Endothelial cell of umbilical vein (primary cell): ENCODE measurements at regions not wholly inside any gene's neighbourhood (a gene's known extent, or its start where the extent isn't known, plus 50 kb on each side); places are given as distances from the start of the nearest gene placed in this dataset.

Experiments used
- BruUV-seq: library from RNA; stranded (reverse); fragments of 400-500 nt; replicated peaks from 2 replicates; lab custom pipeline; 2021; lab: Mats Ljungman, UMichigan
- CTCF ChIA-PET: fragments of 300-600, 350-600 bp; sonication (Branson Sonifier 250); formaldehyde crosslinking; loops from one replicate; lab custom pipeline; 2021; ENCODE audit warnings: antibody characterized with exemption, inconsistent platforms; lab: Charles Lee
- POLR2A ChIA-PET: fragments of 300-600, 350-600 bp; sonication (Branson Sonifier 250); formaldehyde crosslinking; loops from one replicate; lab custom pipeline; 2021; ENCODE audit warnings: antibody characterized with exemption, inconsistent platforms; lab: Charles Lee
- DNase-seq: peaks from one replicate; pipeline ENCODE4 v3.0.0-alpha.2; 2011; ENCODE audit warnings: low read depth, low spot score
- FAIRE-seq: peaks from 2 replicates; lab custom pipeline; 2011; peaks lifted over from hg19 to GRCh38; lab: Jason Lieb, UNC
- H2AFZ ChIP-seq: 2 replicates; pipeline ENCODE4 v1.6.0; 2012; ENCODE audit warnings: low read depth, low read length, control low read depth, inconsistent platforms
- H3K27ac ChIP-seq: 2 replicates; pipeline ENCODE4 v1.5.1; 2011; ENCODE audit warnings: low read depth, mild to moderate bottlenecking, control low read depth, low read length, moderate library complexity; ENCODE audit not compliant: insufficient read depth
- H3K27me3 ChIP-seq, 2 experiments: 2 replicates each; pipeline versions ENCODE4 v1.6.0 to v1.6.1; 2011; ENCODE audit warnings: low read length in 2 of 2, mixed read lengths in 1 of 2; ENCODE audit not compliant: control insufficient read depth in 2 of 2, insufficient read depth in 2 of 2
- H3K36me3 ChIP-seq, 2 experiments: 2 replicates in 1 of 2; 3 replicates in 1 of 2; pipeline ENCODE4 v1.5.1; 2011; ENCODE audit warnings: low read length in 2 of 2, mild to moderate bottlenecking in 1 of 2, moderate library complexity in 1 of 2; ENCODE audit not compliant: control insufficient read depth in 2 of 2, insufficient read depth in 2 of 2; ENCODE audit errors: extremely low read depth in 1 of 2
- H3K4me1 ChIP-seq: 3 replicates; pipeline ENCODE4 v1.5.1; 2011; ENCODE audit warnings: mild to moderate bottlenecking, low read length; ENCODE audit not compliant: control insufficient read depth, insufficient read depth; ENCODE audit errors: extremely low read depth
- H3K4me2 ChIP-seq: 2 replicates; pipeline ENCODE4 v1.6.1; 2011; ENCODE audit warnings: low read length, control low read depth, mixed read lengths; ENCODE audit not compliant: insufficient read depth
- H3K4me3 ChIP-seq, 3 experiments: fragments of 200-600 bp in 1 of 3; sonication (generic), shearing (Covaris generic) in 1 of 3; replicated peaks in 1 of 3; 2 replicates each; pipeline ENCODE4 v1.5.1; 2011 to 2016; ENCODE audit warnings: control low read depth in 3 of 3, low read length in 3 of 3, mild to moderate bottlenecking in 2 of 3, inconsistent platforms in 1 of 3, low read depth in 1 of 3, moderate library complexity in 1 of 3; ENCODE audit not compliant: insufficient read depth in 1 of 3
- H3K79me2 ChIP-seq: 2 replicates; pipeline ENCODE4 v1.6.0; 2012; ENCODE audit warnings: low read length, inconsistent platforms; ENCODE audit not compliant: control insufficient read depth, insufficient read depth
- H3K9ac ChIP-seq: replicated peaks from 2 replicates; pipeline ENCODE3; 2011; ENCODE audit warnings: low read length, control low read depth; ENCODE audit not compliant: insufficient read depth; ENCODE audit errors: extremely low read depth
- H3K9me1 ChIP-seq: replicated peaks from 3 replicates; pipeline ENCODE4 v1.6.0; 2011; ENCODE audit warnings: mild to moderate bottlenecking, low read length; ENCODE audit not compliant: control insufficient read depth, insufficient read depth; ENCODE audit errors: extremely low read depth
- H3K9me3 ChIP-seq: replicated peaks from 2 replicates; pipeline ENCODE4 v1.5.1; 2012; ENCODE audit warnings: low read length, inconsistent platforms; ENCODE audit not compliant: control insufficient read depth, insufficient read depth
- H4K20me1 ChIP-seq: replicated peaks from 2 replicates; pipeline ENCODE3; 2011; ENCODE audit warnings: mild to moderate bottlenecking, low read length; ENCODE audit not compliant: control insufficient read depth, insufficient read depth; ENCODE audit errors: extremely low read depth
- EZH2 ChIP-seq: IDR thresholded peaks from 2 replicates; pipeline ENCODE4 v1.6.1; 2012; ENCODE audit warnings: borderline replicate concordance, low read depth, mild to moderate bottlenecking, moderate library complexity, low read length, inconsistent platforms; ENCODE audit not compliant: severe bottlenecking
- FOS ChIP-seq: IDR thresholded peaks from 2 replicates; pipeline ENCODE4 v1.6.1; 2011; ENCODE audit warnings: mild to moderate bottlenecking, low read length, moderate library complexity, borderline replicate concordance; ENCODE audit not compliant: insufficient read depth
- GATA2 ChIP-seq: IDR thresholded peaks from 2 replicates; pipeline ENCODE4 v1.7.0; 2011; ENCODE audit warnings: low read depth, mild to moderate bottlenecking, moderate library complexity, mixed read lengths, low read length; ENCODE audit not compliant: insufficient read length, insufficient read depth
- JUN ChIP-seq: IDR thresholded peaks from 2 replicates; pipeline ENCODE4 v1.6.1; 2011; ENCODE audit warnings: borderline replicate concordance, low read depth; ENCODE audit not compliant: insufficient read length, insufficient read depth
- MYC ChIP-seq: IDR thresholded peaks from one replicate; pipeline ENCODE4 v1.6.1; 2011; ENCODE audit warnings: mild to moderate bottlenecking, low read depth, low read length
- POLR2A ChIP-seq: IDR thresholded peaks from 2 replicates; pipeline ENCODE4 v1.6.1; 2012; ENCODE audit warnings: low read depth, mild to moderate bottlenecking, control low read depth, low read length
- POLR2AphosphoS5 ChIP-seq: IDR thresholded peaks from 2 replicates; pipeline ENCODE4 v1.6.1; 2012; ENCODE audit warnings: low read depth, mild to moderate bottlenecking, control low read depth, low read length, moderate library complexity; ENCODE audit not compliant: insufficient read depth
- dilution Hi-C: fragments of 300-500 bp; cut with MboI; formaldehyde crosslinking; loops from one replicate; pipeline ENCODE4 v1.15.0; 2019; ENCODE audit warnings: low sequenced_read_pairs; ENCODE audit not compliant: extremely low pct_ligation_motif_present
- intact Hi-C: fragments of 100-400 bp; cut with micrococcal nuclease; formaldehyde crosslinking; loops from one replicate; pipeline ENCODE4 v1.10.0; 2022
- TF ChIP-seq, protein P1 (sequence below), 2 donors: IDR thresholded peaks; 1 replicate in 1 of 2; 2 replicates in 1 of 2; pipeline ENCODE4 v1.5.1; 2011; ENCODE audit warnings: low read length in 2 of 2, mild to moderate bottlenecking in 2 of 2, moderate library complexity in 2 of 2, control low read depth in 1 of 2, inconsistent platforms in 1 of 2, low read depth in 1 of 2; ENCODE audit not compliant: insufficient read depth in 1 of 2; ENCODE audit errors: extremely low read depth in 1 of 2
- TF ChIP-seq, protein P2 (sequence below): IDR thresholded peaks from 2 replicates; pipeline ENCODE4 v1.6.1; 2011; ENCODE audit not compliant: insufficient read depth, insufficient read length

- H3K9ac ChIP-seq, result no peak overlapping the region
- no peak overlapping the region for H3K4me3 ChIP-seq
- H4K20me1 ChIP-seq, result no peaks in the 10 kb centered on the region
- no peaks in the 10 kb centered on the region for H3K27me3 ChIP-seq
- DNase-seq (no peak), FAIRE-seq (no peak)
- no peaks in the 10 kb centered on the region for H3K79me2 ChIP-seq
- intact Hi-C loops, result no loop called here
- H2AFZ ChIP-seq, result no peak overlapping the region
- POLR2A ChIA-PET, result no interaction called here
- no peaks in the 10 kb centered on the region for H3K36me3 ChIP-seq
- TF ChIP-seq POLR2AphosphoS5, result no peak
- no peak for TF ChIP-seq FOS
- TF ChIP-seq JUN, result no peak
- TF ChIP-seq MYC, result no peak
- TF ChIP-seq, protein P1, sequence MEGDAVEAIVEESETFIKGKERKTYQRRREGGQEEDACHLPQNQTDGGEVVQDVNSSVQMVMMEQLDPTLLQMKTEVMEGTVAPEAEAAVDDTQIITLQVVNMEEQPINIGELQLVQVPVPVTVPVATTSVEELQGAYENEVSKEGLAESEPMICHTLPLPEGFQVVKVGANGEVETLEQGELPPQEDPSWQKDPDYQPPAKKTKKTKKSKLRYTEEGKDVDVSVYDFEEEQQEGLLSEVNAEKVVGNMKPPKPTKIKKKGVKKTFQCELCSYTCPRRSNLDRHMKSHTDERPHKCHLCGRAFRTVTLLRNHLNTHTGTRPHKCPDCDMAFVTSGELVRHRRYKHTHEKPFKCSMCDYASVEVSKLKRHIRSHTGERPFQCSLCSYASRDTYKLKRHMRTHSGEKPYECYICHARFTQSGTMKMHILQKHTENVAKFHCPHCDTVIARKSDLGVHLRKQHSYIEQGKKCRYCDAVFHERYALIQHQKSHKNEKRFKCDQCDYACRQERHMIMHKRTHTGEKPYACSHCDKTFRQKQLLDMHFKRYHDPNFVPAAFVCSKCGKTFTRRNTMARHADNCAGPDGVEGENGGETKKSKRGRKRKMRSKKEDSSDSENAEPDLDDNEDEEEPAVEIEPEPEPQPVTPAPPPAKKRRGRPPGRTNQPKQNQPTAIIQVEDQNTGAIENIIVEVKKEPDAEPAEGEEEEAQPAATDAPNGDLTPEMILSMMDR (IDR thresholded peaks at IDR 0.05; ENCODE audit: extremely low read depth in 1 of 2, insufficient read depth in 1 of 2, low read depth in 1 of 2, low read length in 2 of 2), result no peak
- peaks cover 10% of the 10 kb centered on the region for H3K4me1 ChIP-seq
- no peaks in the 10 kb centered on the region for H3K9me1 ChIP-seq
- dilution Hi-C loops, result no loop called here
- CTCF ChIA-PET, result interaction anchor here (1.4 kb wide), 1 partner anchor 422 kb away, joined by 5 read pairs; no protein-coding TSS in a partner anchor
- no peak overlapping the region for H3K4me2 ChIP-seq
- no peaks in the 10 kb centered on the region for H3K9me3 ChIP-seq
- no TSS peak for BruUV-seq
- no peak overlapping the region for H3K27ac ChIP-seq
Measured at GRCh38 chr7:46343802-46344201, 422.7 kb upstream of the IGFBP3 start.

GRCh38 chr7:46322937-46323336 lies 401.9 kb upstream of the IGFBP3 start:
- TF ChIP-seq FOS, result no peak
- TF ChIP-seq, protein P2, sequence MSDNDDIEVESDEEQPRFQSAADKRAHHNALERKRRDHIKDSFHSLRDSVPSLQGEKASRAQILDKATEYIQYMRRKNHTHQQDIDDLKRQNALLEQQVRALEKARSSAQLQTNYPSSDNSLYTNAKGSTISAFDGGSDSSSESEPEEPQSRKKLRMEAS, result no peak
- no peak for TF ChIP-seq POLR2A
- no peak for TF ChIP-seq GATA2
- TF ChIP-seq, protein P1 (IDR thresholded peaks at IDR 0.05; ENCODE audit: extremely low read depth in 1 of 2, insufficient read depth in 1 of 2, low read depth in 1 of 2, low read length in 2 of 2), result no peak
- no peak for TF ChIP-seq POLR2AphosphoS5
- TF ChIP-seq MYC, result no peak
- no peak for TF ChIP-seq JUN
- no peak for TF ChIP-seq EZH2
- FAIRE-seq (no peak), DNase-seq (no peak)
- Histone ChIP-seq H3K27me3 (no peaks in the 10 kb centered on the region), H3K9me1 (no peaks in the 10 kb centered on the region), H4K20me1 (no peaks in the 10 kb centered on the region), H3K36me3 (no peaks in the 10 kb centered on the region), H3K9ac (no peak overlapping the region), H3K4me1 (no peaks in the 10 kb centered on the region), H3K79me2 (no peaks in the 10 kb centered on the region), H2AFZ (no peak overlapping the region), H3K4me3 (no peak overlapping the region), H3K4me2 (no peak overlapping the region), H3K27ac (no peak overlapping the region), H3K9me3 (no peaks in the 10 kb centered on the region)
- CTCF ChIA-PET, result no interaction called here
- no TSS peak for BruUV-seq
- dilution Hi-C loops (no loop called here), intact Hi-C loops (loop anchor here (5.0 kb wide), 2 partner anchors 254 to 439 kb away; no protein-coding TSS in a partner anchor)
- POLR2A ChIA-PET, result no interaction called here
